HepG2 (cell line): ENCODE measurements at regions not wholly inside any gene's neighbourhood (a gene's known extent, or its start where the extent isn't known, plus 50 kb on each side); places are given as distances from the start of the nearest gene placed in this dataset.

Experiments used
- ATAC-seq: fragments of 200-7000 bp; cut with Tn5 transposase; 3 replicates; pipeline ENCODE4 v1.9.1; 2020; ENCODE audit warnings: mild to moderate bottlenecking, moderate library complexity
- BruUV-seq: library from RNA; stranded (reverse); fragments of 400-500 nt; replicated peaks from 2 replicates; lab custom pipeline; 2021; lab: Mats Ljungman, UMichigan
- CTCF ChIA-PET: fragments of 300-600 bp; formaldehyde crosslinking; extraction: SDS; loops from one replicate; lab custom pipeline; 2021; ENCODE audit warnings: low total read pairs, inconsistent platforms, low intra/inter-chr PET ratio; lab: Yijun Ruan, JAX
- POLR2A ChIA-PET: fragments of 350-600 bp; sonication (Branson Sonifier 250); formaldehyde crosslinking; loops from one replicate; lab custom pipeline; 2020; ENCODE audit warnings: antibody characterized with exemption, inconsistent platforms; lab: Yijun Ruan, JAX
- DNase-seq: peaks from one replicate; pipeline ENCODE4 v3.0.0-alpha.2; 2015; ENCODE audit warnings: low spot score
- FAIRE-seq: peaks from 3 replicates; lab custom pipeline; 2011; peaks lifted over from hg19 to GRCh38; lab: Jason Lieb, UNC
- H2AFZ ChIP-seq: one replicate; pipeline ENCODE4 v1.6.1; 2011; ENCODE audit warnings: low read length, inconsistent platforms
- H3K27ac ChIP-seq: fragments of 300-600 bp; 3 replicates; pipeline ENCODE4 v1.8.0; 2011; ENCODE audit warnings: mixed run types, mild to moderate bottlenecking, mixed read lengths, low read length, inconsistent platforms; ENCODE audit not compliant: insufficient read depth; ENCODE audit errors: extremely low read length
- H3K27me3 ChIP-seq, 2 experiments: fragments of 200-600 bp in 1 of 2; 2 replicates in 1 of 2; 3 replicates in 1 of 2; pipeline versions ENCODE4 v1.6.0 to v1.8.0; 2011; ENCODE audit warnings: low read length in 2 of 2, mild to moderate bottlenecking in 2 of 2, moderate library complexity in 2 of 2, inconsistent platforms in 1 of 2; ENCODE audit not compliant: insufficient read depth in 2 of 2, control insufficient read depth in 1 of 2
- H3K36me3 ChIP-seq, 2 experiments: fragments of 200-600 bp in 1 of 2; replicated peaks in 1 of 2; 2 replicates in 1 of 2; 3 replicates in 1 of 2; pipeline versions ENCODE4 v1.5.1 to v1.8.0; 2011; ENCODE audit warnings: low read length in 2 of 2, inconsistent platforms in 1 of 2; ENCODE audit not compliant: insufficient read depth in 2 of 2, control insufficient read depth in 1 of 2
- H3K4me1 ChIP-seq: 2 replicates; pipeline ENCODE4 v1.5.1; 2012; ENCODE audit warnings: low read length, inconsistent platforms; ENCODE audit not compliant: insufficient read depth
- H3K4me2 ChIP-seq: 2 replicates; pipeline ENCODE4 v1.6.0; 2011; ENCODE audit warnings: low read depth, low read length, inconsistent platforms
- H3K4me3 ChIP-seq, 3 experiments: fragments of 200-600 bp in 1 of 3; sonication (generic), shearing (Covaris generic) in 1 of 3; replicated peaks in 1 of 3; 2 replicates each; pipeline ENCODE4 v1.5.1; 2011 to 2016; ENCODE audit warnings: low read length in 3 of 3, inconsistent platforms in 2 of 3, low read depth in 2 of 3, mild to moderate bottlenecking in 2 of 3, control low read depth in 1 of 3, mixed read lengths in 1 of 3; ENCODE audit not compliant: insufficient read depth in 1 of 3
- H3K79me2 ChIP-seq: one replicate; pipeline ENCODE4 v1.6.1; 2011; ENCODE audit warnings: low read length, inconsistent platforms; ENCODE audit not compliant: insufficient read depth
- H3K9ac ChIP-seq: 2 replicates; pipeline ENCODE4 v1.6.0; 2011; ENCODE audit warnings: mild to moderate bottlenecking, low read depth, low read length, inconsistent platforms; ENCODE audit not compliant: insufficient read depth
- H3K9me3 ChIP-seq: 2 replicates; pipeline ENCODE4 v1.5.1; 2012; ENCODE audit warnings: mild to moderate bottlenecking, low read length
- H4K20me1 ChIP-seq: 2 replicates; pipeline ENCODE4 v1.6.0; 2011; ENCODE audit warnings: inconsistent platforms, mild to moderate bottlenecking, low read length, moderate library complexity; ENCODE audit not compliant: insufficient read depth
- E2F2 ChIP-seq: sonication (generic); formaldehyde crosslinking; IDR thresholded peaks from 2 replicates; pipeline ENCODE4 v1.4.0; 2020; ENCODE audit warnings: missing genetic modification reagents, borderline replicate concordance
- FOSL2 ChIP-seq: sonication (generic); formaldehyde crosslinking; IDR thresholded peaks from 2 replicates; pipeline ENCODE4 v1.4.0; 2020; ENCODE audit warnings: missing genetic modification reagents
- FOXP4 ChIP-seq: sonication (generic); formaldehyde crosslinking; IDR thresholded peaks from 2 replicates; pipeline ENCODE4 v1.4.0; 2020; ENCODE audit warnings: missing genetic modification reagents
- GATAD2A ChIP-seq: IDR thresholded peaks from 2 replicates; pipeline ENCODE4 v1.6.1; 2016
- MEIS2 ChIP-seq: sonication (generic); formaldehyde crosslinking; IDR thresholded peaks from 2 replicates; pipeline ENCODE4 v1.9.0; 2021; ENCODE audit warnings: mild to moderate bottlenecking, missing genetic modification reagents
- NBN ChIP-seq: fragments of 450-650 bp; conservative IDR thresholded peaks from 2 replicates; pipeline ENCODE4 v1.6.1; 2017
- NR0B2 ChIP-seq: sonication (generic); formaldehyde crosslinking; IDR thresholded peaks from 2 replicates; pipeline ENCODE4 v1.4.0; 2020; ENCODE audit warnings: mild to moderate bottlenecking, missing genetic modification reagents
- SAFB2 ChIP-seq: sonication (generic); formaldehyde crosslinking; IDR thresholded peaks from 2 replicates; pipeline ENCODE4 v1.5.1; 2020; ENCODE audit warnings: missing genetic modification reagents, low read depth, mild to moderate bottlenecking, borderline replicate concordance
- SIN3B ChIP-seq: fragments of 150-350 bp; IDR thresholded peaks from 2 replicates; pipeline ENCODE4 v1.6.1; 2014; ENCODE audit warnings: low read length
- SMARCE1 ChIP-seq: fragments of 450-650 bp; IDR thresholded peaks from 2 replicates; pipeline ENCODE4 v1.6.1; 2017; ENCODE audit warnings: borderline replicate concordance
- SNAPC5 ChIP-seq: sonication (generic); formaldehyde crosslinking; IDR thresholded peaks from 2 replicates; pipeline ENCODE4 v1.8.1; 2023; ENCODE audit warnings: mild to moderate bottlenecking, missing genetic modification reagents, borderline replicate concordance
- SRSF4 ChIP-seq: fragments of 200-400 bp; formaldehyde crosslinking; IDR thresholded peaks from one replicate; pipeline ENCODE4 v1.6.1; 2018; ENCODE audit warnings: mild to moderate bottlenecking, low read depth, low read length, moderate library complexity; ENCODE audit not compliant: poor library complexity, severe bottlenecking
- SRSF9 ChIP-seq: fragments of 200-400 bp; formaldehyde crosslinking; IDR thresholded peaks from 2 replicates; pipeline ENCODE4 v1.6.1; 2018; ENCODE audit warnings: borderline replicate concordance, mild to moderate bottlenecking, low read depth, low read length; ENCODE audit not compliant: insufficient read depth, poor library complexity, severe bottlenecking
- TFDP1 ChIP-seq: IDR thresholded peaks from 2 replicates; pipeline ENCODE4 v1.6.1; 2016; ENCODE audit warnings: missing compliant biosample characterization, missing genetic modification reagents, borderline replicate concordance
- ZNF256 ChIP-seq: sonication (generic); formaldehyde crosslinking; conservative IDR thresholded peaks from 2 replicates; pipeline ENCODE4 v1.4.0; 2020; ENCODE audit warnings: missing genetic modification reagents
- ZNF570 ChIP-seq: sonication (generic); formaldehyde crosslinking; IDR thresholded peaks from 2 replicates; pipeline ENCODE4 v1.4.0; 2020; ENCODE audit warnings: mild to moderate bottlenecking, missing genetic modification reagents, borderline replicate concordance
- ZNF773 ChIP-seq: sonication (generic); formaldehyde crosslinking; IDR thresholded peaks from 2 replicates; pipeline ENCODE4 v1.4.0; 2020; ENCODE audit warnings: missing genetic modification reagents, borderline replicate concordance
- WGBS: methylation state at CpG from one replicate; pipeline ENCODE4 v1.1.6; 2017; ENCODE audit warnings: low lambda C conversion rate; 5-methylcytosine and 5-hydroxymethylcytosine counted together
- in situ Hi-C: cut with HindIII; loops from 2 replicates; pipeline ENCODE4 v1.10.0; 2017; ENCODE audit warnings: low pct_unique_long_range_greater_than_20kb; ENCODE audit not compliant: extremely low pct_ligation_motif_present
- intact Hi-C: fragments of 100-400 bp; cut with micrococcal nuclease; formaldehyde crosslinking; loops from one replicate; pipeline ENCODE4 v1.10.0; 2022; ENCODE audit not compliant: unreplicated experiment

- ATAC-seq = peak; percentile 100
- Histone ChIP-seq H3K4me1 (peaks cover 36% of the 10 kb centered on the region), H3K79me2 (no peaks in the 10 kb centered on the region), H3K4me2 (peak overlapping the region; percentile 66), H3K4me3 (peak overlapping the region in 2 of 3 experiments; percentile 27 to 38; a peak in 2 of 6 replicates), H3K27ac (peak overlapping the region; percentile 55), H3K9me3 (peaks cover 6% of the 10 kb centered on the region; the same call in 1 of the 2 replicates), H3K9ac (no peak overlapping the region), H3K27me3 (no peaks in the 10 kb centered on the region; a peak in 1 of 5 replicates), H2AFZ (no peak overlapping the region), H3K36me3 (no peaks in the 10 kb centered on the region), H4K20me1 (no peaks in the 10 kb centered on the region)
- FAIRE-seq = peak; percentile 100
- BruUV-seq = no TSS peak
- 0% methylated on average over 10 of the region's 11 CpGs for WGBS
- in situ Hi-C loops = no loop called here
- intact Hi-C loops = loop anchor here (1.0 kb wide), 1 partner anchor 101 kb away; no protein-coding TSS in a partner anchor
- CTCF ChIA-PET = no interaction called here
- DNase-seq = peak; percentile 98
- POLR2A ChIA-PET = interaction anchor here (0.6 to 1.1 kb wide), 5 partner anchors 62 to 854 kb away, joined by 3 to 5 read pairs (median 3); partner anchors contain the start of gene BMP4
- TF ChIP-seq SNAPC5 = no peak
- no peak for TF ChIP-seq SIN3B
- TF ChIP-seq SMARCE1 = no peak
- TF ChIP-seq NBN = no peak
- no peak for TF ChIP-seq SRSF4
- no peak for TF ChIP-seq SRSF9
- 0 out of 2 replicates have a peak, but pooled peaks have one; percentile 32 for TF ChIP-seq TFDP1 (CRISPR knock-in tag)
- no peak for TF ChIP-seq ZNF256 (CRISPR knock-in tag)
- no peak for TF ChIP-seq NR0B2 (CRISPR knock-in tag)
- no peak for TF ChIP-seq SAFB2 (CRISPR knock-in tag)
- TF ChIP-seq MEIS2 (CRISPR knock-in tag) = peak; percentile 98
- TF ChIP-seq ZNF773 (CRISPR knock-in tag) = no peak
- peak; percentile 96 for TF ChIP-seq GATAD2A (CRISPR knock-in tag)
- TF ChIP-seq E2F2 (CRISPR knock-in tag) = no peak
- peak; percentile 93 for TF ChIP-seq FOXP4
- TF ChIP-seq FOSL2 (CRISPR knock-in tag) = peak; percentile 69
- TF ChIP-seq ZNF570 (CRISPR knock-in tag) = no peak
Measured at GRCh38 chr14:54291491-54292191, 105.2 kb upstream of the CDKN3 start.
